ENCODE measurements at regions not wholly inside any gene's neighbourhood (a gene's known extent, or its start where the extent isn't known, plus 50 kb on each side); places are given as distances from the start of the nearest gene placed in this dataset.
"Not testable (repeated sequence)": the region's sequence is repeated elsewhere in the genome, so short reads cannot be mapped to it uniquely, and the experiment has no call there.

GRCh38 chr21:9572782-9573181 lies 948.6 kb upstream of the TPTE start:
- H3K4me3 ChIP-seq (ENCODE audit: low read length); H3K27ac ChIP-seq (ENCODE audit: low read length); H3K36me3 ChIP-seq (ENCODE audit: control insufficient read depth, insufficient read depth, low read length); DNase-seq; H3K9me3 ChIP-seq (ENCODE audit: control insufficient read depth, low read depth, low read length); H3K27me3 ChIP-seq (ENCODE audit: control insufficient read depth, insufficient read depth, low read length); H3K4me1 ChIP-seq (ENCODE audit: control insufficient read depth, insufficient read depth, low read length): not testable (repeated sequence)
- WGBS (ENCODE audit: insufficient coverage, low lambda C conversion rate): no CpG with 5 or more reads among the region's 1 CpG

GRCh38 chr21:9573528-9573927 lies 947.9 kb upstream of the TPTE start:
- H3K9me3 ChIP-seq (ENCODE audit: control insufficient read depth, low read depth, low read length); H3K4me3 ChIP-seq (ENCODE audit: low read length); H3K36me3 ChIP-seq (ENCODE audit: control insufficient read depth, insufficient read depth, low read length); H3K27ac ChIP-seq (ENCODE audit: low read length); DNase-seq; H3K27me3 ChIP-seq (ENCODE audit: control insufficient read depth, insufficient read depth, low read length); H3K4me1 ChIP-seq (ENCODE audit: control insufficient read depth, insufficient read depth, low read length): not testable (repeated sequence)
- no CpG with 5 or more reads among the region's 1 CpG for WGBS (ENCODE audit: insufficient coverage, low lambda C conversion rate)

- not testable (repeated sequence) for H3K27me3 ChIP-seq (ENCODE audit: control insufficient read depth, insufficient read depth, low read length); H3K36me3 ChIP-seq (ENCODE audit: control insufficient read depth, insufficient read depth, low read length); DNase-seq; H3K4me3 ChIP-seq (ENCODE audit: low read length); H3K27ac ChIP-seq (ENCODE audit: low read length); H3K4me1 ChIP-seq (ENCODE audit: control insufficient read depth, insufficient read depth, low read length); H3K9me3 ChIP-seq (ENCODE audit: control insufficient read depth, low read depth, low read length)
- WGBS (ENCODE audit: insufficient coverage, low lambda C conversion rate): no CpG with 5 or more reads among the region's 17 CpGs
These were observed 942.1 kb upstream of the TPTE start for GRCh38 chr21:9579275-9579674.

GRCh38 chr21:9587941-9588340 lies 933.4 kb upstream of the TPTE start:
- H3K36me3 ChIP-seq (ENCODE audit: control insufficient read depth, insufficient read depth, low read length); H3K9me3 ChIP-seq (ENCODE audit: control insufficient read depth, low read depth, low read length); H3K27me3 ChIP-seq (ENCODE audit: control insufficient read depth, insufficient read depth, low read length); H3K4me3 ChIP-seq (ENCODE audit: low read length); H3K27ac ChIP-seq (ENCODE audit: low read length); H3K4me1 ChIP-seq (ENCODE audit: control insufficient read depth, insufficient read depth, low read length): not testable (repeated sequence)
- DNase-seq: peak in 1 of 2 donors; percentile 0
- WGBS (ENCODE audit: insufficient coverage, low lambda C conversion rate): no CpG with 5 or more reads among the region's 3 CpGs

- not testable (repeated sequence) for H3K9me3 ChIP-seq (ENCODE audit: control insufficient read depth, low read depth, low read length); H3K4me3 ChIP-seq (ENCODE audit: low read length); H3K27me3 ChIP-seq (ENCODE audit: control insufficient read depth, insufficient read depth, low read length); H3K4me1 ChIP-seq (ENCODE audit: control insufficient read depth, insufficient read depth, low read length); H3K27ac ChIP-seq (ENCODE audit: low read length); H3K36me3 ChIP-seq (ENCODE audit: control insufficient read depth, insufficient read depth, low read length); DNase-seq
- WGBS (ENCODE audit: insufficient coverage, low lambda C conversion rate): no CpG with 5 or more reads among the region's 24 CpGs
These were observed 928.8 kb upstream of the TPTE start for GRCh38 chr21:9592591-9592990.

GRCh38 chr21:9593646-9594045 lies 927.7 kb upstream of the TPTE start:
- WGBS (ENCODE audit: insufficient coverage, low lambda C conversion rate): no CpG with 5 or more reads among the region's 27 CpGs
- H3K36me3 ChIP-seq (ENCODE audit: control insufficient read depth, insufficient read depth, low read length); H3K27me3 ChIP-seq (ENCODE audit: control insufficient read depth, insufficient read depth, low read length); H3K4me1 ChIP-seq (ENCODE audit: control insufficient read depth, insufficient read depth, low read length); H3K27ac ChIP-seq (ENCODE audit: low read length); H3K9me3 ChIP-seq (ENCODE audit: control insufficient read depth, low read depth, low read length); H3K4me3 ChIP-seq (ENCODE audit: low read length); DNase-seq: not testable (repeated sequence)

GRCh38 chr21:9614011-9614410 lies 907.4 kb upstream of the TPTE start:
- no CpG with 5 or more reads among the region's 23 CpGs for WGBS (ENCODE audit: insufficient coverage, low lambda C conversion rate)
- not testable (repeated sequence) for H3K4me1 ChIP-seq (ENCODE audit: control insufficient read depth, insufficient read depth, low read length); H3K27me3 ChIP-seq (ENCODE audit: control insufficient read depth, insufficient read depth, low read length); DNase-seq; H3K36me3 ChIP-seq (ENCODE audit: control insufficient read depth, insufficient read depth, low read length); H3K27ac ChIP-seq (ENCODE audit: low read length); H3K9me3 ChIP-seq (ENCODE audit: control insufficient read depth, low read depth, low read length); H3K4me3 ChIP-seq (ENCODE audit: low read length)

- H3K4me3 ChIP-seq (ENCODE audit: low read length); H3K36me3 ChIP-seq (ENCODE audit: control insufficient read depth, insufficient read depth, low read length); H3K4me1 ChIP-seq (ENCODE audit: control insufficient read depth, insufficient read depth, low read length); DNase-seq; H3K9me3 ChIP-seq (ENCODE audit: control insufficient read depth, low read depth, low read length); H3K27ac ChIP-seq (ENCODE audit: low read length); H3K27me3 ChIP-seq (ENCODE audit: control insufficient read depth, insufficient read depth, low read length): not testable (repeated sequence)
- WGBS (ENCODE audit: insufficient coverage, low lambda C conversion rate): no CpG with 5 or more reads among the region's 2 CpGs
These were observed 900.1 kb upstream of the TPTE start for GRCh38 chr21:9621121-9621793.

- WGBS (ENCODE audit: insufficient coverage, low lambda C conversion rate): 29% methylated on average over 1 of the region's 3 CpGs
- not testable (repeated sequence) for H3K4me1 ChIP-seq (ENCODE audit: control insufficient read depth, insufficient read depth, low read length); DNase-seq
These were observed 893.3 kb upstream of the TPTE start for GRCh38 chr21:9628051-9628450.

GRCh38 chr21:9647409-9647808 lies 874.0 kb upstream of the TPTE start:
- H3K4me1 ChIP-seq (ENCODE audit: control insufficient read depth, insufficient read depth, low read length); DNase-seq; H3K9me3 ChIP-seq (ENCODE audit: control insufficient read depth, low read depth, low read length); H3K36me3 ChIP-seq (ENCODE audit: control insufficient read depth, insufficient read depth, low read length); H3K27ac ChIP-seq (ENCODE audit: low read length); H3K27me3 ChIP-seq (ENCODE audit: control insufficient read depth, insufficient read depth, low read length); H3K4me3 ChIP-seq (ENCODE audit: low read length): not testable (repeated sequence)

More at GRCh38 chr21:9628051-9628450, 893.3 kb upstream of the TPTE start:
- H3K27me3 ChIP-seq (ENCODE audit: control insufficient read depth, insufficient read depth, low read length); H3K4me3 ChIP-seq (ENCODE audit: low read length); H3K9me3 ChIP-seq (ENCODE audit: control insufficient read depth, low read depth, low read length); H3K36me3 ChIP-seq (ENCODE audit: control insufficient read depth, insufficient read depth, low read length); H3K27ac ChIP-seq (ENCODE audit: low read length): not testable (repeated sequence)

- not testable (repeated sequence) for H3K27ac ChIP-seq (ENCODE audit: low read length); H3K27me3 ChIP-seq (ENCODE audit: control insufficient read depth, insufficient read depth, low read length); H3K9me3 ChIP-seq (ENCODE audit: control insufficient read depth, low read depth, low read length); H3K4me3 ChIP-seq (ENCODE audit: low read length); H3K4me1 ChIP-seq (ENCODE audit: control insufficient read depth, insufficient read depth, low read length); DNase-seq; H3K36me3 ChIP-seq (ENCODE audit: control insufficient read depth, insufficient read depth, low read length)
These were observed 873.1 kb upstream of the TPTE start for GRCh38 chr21:9648331-9648730.

All from large intestine (tissue), 3 donors.